OCI-LY1 (cell line): ENCODE measurements at regions not wholly inside any gene's neighbourhood (a gene's known extent, or its start where the extent isn't known, plus 50 kb on each side); places are given as distances from the start of the nearest gene placed in this dataset.

ENCODE experiments used
- H2AFZ ChIP-seq: fragments of 200-600 bp; sonication (generic), shearing (Covaris generic); 2 replicates; pipeline ENCODE4 v1.6.0; 2014; ENCODE audit warnings: antibody characterized with exemption, mild to moderate bottlenecking, low read length
- H3F3A ChIP-seq: fragments of 200-600 bp; sonication (generic), shearing (Covaris generic); 2 replicates; pipeline ENCODE4 v1.6.0; 2014; ENCODE audit warnings: mild to moderate bottlenecking, antibody characterized with exemption, low read length, moderate library complexity; ENCODE audit not compliant: insufficient read depth
- H3K27ac ChIP-seq: fragments of 200-600 bp; sonication (generic); 2 replicates; pipeline ENCODE4 v1.5.1; 2014; ENCODE audit warnings: low read length, mixed run types, mild to moderate bottlenecking, low read depth; ENCODE audit not compliant: poor library complexity, severe bottlenecking
- H3K27me3 ChIP-seq: fragments of 200-600 bp; sonication (generic); 2 replicates; pipeline ENCODE4 v1.6.0; 2014; ENCODE audit warnings: antibody characterized with exemption, mild to moderate bottlenecking, low read length, moderate library complexity; ENCODE audit not compliant: insufficient read depth
- H3K36me3 ChIP-seq: fragments of 200-600 bp; sonication (generic); 2 replicates; pipeline ENCODE4 v1.6.1; 2014; ENCODE audit warnings: mild to moderate bottlenecking, antibody characterized with exemption, low read length, moderate library complexity, mixed read lengths; ENCODE audit not compliant: insufficient read depth
- H3K4me1 ChIP-seq: fragments of 200-600 bp; sonication (generic); 2 replicates; pipeline ENCODE4 v1.5.1; 2014; ENCODE audit warnings: mild to moderate bottlenecking, low read length, moderate library complexity; ENCODE audit not compliant: insufficient read depth, severe bottlenecking
- H3K4me2 ChIP-seq: fragments of 200-600 bp; sonication (generic), shearing (Covaris generic); 2 replicates; pipeline ENCODE4 v1.6.1; 2014; ENCODE audit warnings: low read length
- H3K4me3 ChIP-seq: fragments of 200-600 bp; sonication (generic); 2 replicates; pipeline ENCODE4 v1.5.1; 2014; ENCODE audit warnings: low read length, low read depth, mild to moderate bottlenecking, mixed read lengths; ENCODE audit not compliant: poor library complexity, severe bottlenecking
- H3K79me2 ChIP-seq: fragments of 200-600 bp; shearing (Covaris generic); 2 replicates; pipeline ENCODE4 v1.6.1; 2016; ENCODE audit warnings: mixed run types, low read length, mixed read lengths; ENCODE audit not compliant: insufficient read depth
- H3K9ac ChIP-seq: fragments of 200-600 bp; sonication (generic), shearing (Covaris generic); 2 replicates; pipeline ENCODE4 v1.6.1; 2014; ENCODE audit warnings: mild to moderate bottlenecking, low read length, mixed read lengths
- H3K9me2 ChIP-seq: fragments of 200-600 bp; sonication (generic), shearing (Covaris generic); 2 replicates; pipeline ENCODE4 v1.6.1; 2014; ENCODE audit warnings: low read depth, mild to moderate bottlenecking, low read length, mixed read lengths
- H3K9me3 ChIP-seq: fragments of 200-600 bp; shearing (Covaris generic); 2 replicates; pipeline ENCODE4 v1.6.1; 2014; ENCODE audit warnings: low read length, mixed read lengths
- H4K20me1 ChIP-seq: fragments of 200-600 bp; sonication (generic), shearing (Covaris generic); 2 replicates; pipeline ENCODE4 v1.6.0; 2016; ENCODE audit warnings: mild to moderate bottlenecking, low read length; ENCODE audit not compliant: insufficient read depth
- CTCF ChIP-seq: fragments of 200-600 bp; sonication (generic), shearing (Covaris generic); IDR thresholded peaks from 2 replicates; pipeline ENCODE4 v1.5.1; 2017; ENCODE audit warnings: mild to moderate bottlenecking, antibody characterized with exemption, low read length, moderate library complexity, mixed read lengths
- EZH2 ChIP-seq: fragments of 200-600 bp; sonication (generic), shearing (Covaris generic); IDR thresholded peaks from 2 replicates; pipeline ENCODE4 v1.8.0; 2017; ENCODE audit warnings: borderline replicate concordance, mixed run types, mild to moderate bottlenecking, antibody characterized with exemption, low read length, moderate library complexity, mixed read lengths

DNA sequence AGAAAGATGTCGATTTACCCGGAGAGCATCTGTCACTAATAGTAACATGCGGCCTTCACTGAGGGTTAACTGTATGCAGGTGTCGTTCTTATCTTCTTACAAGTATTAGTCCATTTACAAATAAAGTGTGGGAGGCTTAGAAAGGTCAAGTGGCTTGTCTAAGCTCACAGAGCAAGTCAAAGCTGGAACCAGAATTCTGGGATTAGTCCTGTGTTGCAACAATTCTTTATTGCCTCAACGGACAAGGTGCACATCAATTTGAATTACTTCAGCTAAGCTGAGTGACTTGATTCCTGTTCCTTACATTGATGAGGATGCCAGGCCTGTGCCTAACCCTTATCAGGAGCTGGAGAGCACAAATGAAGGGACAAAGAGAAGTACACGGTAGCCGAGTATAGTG lies 1193.6 kb downstream of the UQCRFS1 start:
- Histone ChIP-seq H3K9ac (no peak overlapping the region), H3K27ac (no peak overlapping the region), H3K4me1 (no peaks in the 10 kb centered on the region), H3K4me3 (no peak overlapping the region), H3K79me2 (no peaks in the 10 kb centered on the region), H3K27me3 (no peaks in the 10 kb centered on the region), H3K9me3 (no peaks in the 10 kb centered on the region), H3K4me2 (no peak overlapping the region), H3K9me2 (no peaks in the 10 kb centered on the region), H3F3A (no peaks in the 10 kb centered on the region), H3K36me3 (no peaks in the 10 kb centered on the region), H4K20me1 (no peaks in the 10 kb centered on the region), H2AFZ (no peak overlapping the region)
- TF ChIP-seq CTCF (no peak), EZH2 (no peak)

DNA sequence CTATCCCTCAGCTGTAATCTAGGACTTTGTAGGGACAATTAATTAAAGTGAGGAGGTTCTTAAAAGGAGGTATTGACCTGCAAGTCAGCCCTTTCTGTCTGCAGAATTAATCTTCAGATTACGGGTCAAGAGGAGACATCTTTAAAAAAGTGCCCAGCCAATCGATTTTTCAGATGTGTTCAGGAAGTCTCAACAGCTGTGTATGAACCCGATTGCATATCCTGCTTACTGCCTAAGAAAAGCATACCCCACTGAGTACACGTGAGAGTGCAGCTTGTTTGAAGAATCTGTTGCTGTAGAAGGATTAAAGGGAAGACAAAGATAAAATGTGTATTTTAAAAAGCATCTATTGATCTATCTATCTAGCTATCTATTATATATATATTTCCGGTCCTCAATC lies 1194.5 kb downstream of the UQCRFS1 start:
- no peak overlapping the region for H3K4me2 ChIP-seq
- H4K20me1 ChIP-seq = no peaks in the 10 kb centered on the region
- TF ChIP-seq EZH2 (no peak), CTCF (no peak)

GRCh38 chr19:28014615-28015405 lies 1198.1 kb downstream of the UQCRFS1 start:
- Histone ChIP-seq H3K9me2 (no peaks in the 10 kb centered on the region), H3K9ac (no peak overlapping the region), H3K79me2 (no peaks in the 10 kb centered on the region), H2AFZ (no peak overlapping the region), H3K4me3 (no peak overlapping the region), H3K27me3 (no peaks in the 10 kb centered on the region), H3K27ac (no peak overlapping the region), H3K9me3 (no peaks in the 10 kb centered on the region), H3K36me3 (no peaks in the 10 kb centered on the region), H3F3A (no peaks in the 10 kb centered on the region), H3K4me2 (no peak overlapping the region), H4K20me1 (no peaks in the 10 kb centered on the region), H3K4me1 (no peaks in the 10 kb centered on the region)
- no peak for TF ChIP-seq EZH2
- no peak for TF ChIP-seq CTCF

More for the DNA sequence above, 1194.5 kb downstream of the UQCRFS1 start:
- Histone ChIP-seq H3K9me3 (no peaks in the 10 kb centered on the region), H3K4me1 (no peaks in the 10 kb centered on the region), H3F3A (no peaks in the 10 kb centered on the region), H3K36me3 (no peaks in the 10 kb centered on the region), H3K27me3 (no peaks in the 10 kb centered on the region), H3K79me2 (no peaks in the 10 kb centered on the region), H3K4me3 (no peak overlapping the region), H2AFZ (no peak overlapping the region), H3K27ac (no peak overlapping the region), H3K9me2 (no peaks in the 10 kb centered on the region), H3K9ac (no peak overlapping the region)
